ENCODE measurements at regions not wholly inside any gene's neighbourhood (a gene's known extent, or its start where the extent isn't known, plus 50 kb on each side); places are given as distances from the start of the nearest gene placed in this dataset.
"Not testable (repeated sequence)": the region's sequence is repeated elsewhere in the genome, so short reads cannot be mapped to it uniquely, and the experiment has no call there.

- no peak for DNase-seq
Measured at GRCh38 chr3:76206346-76206745, 421.0 kb upstream of the ZNF717 start.

GRCh38 chr3:76212679-76213078 lies 427.3 kb upstream of the ZNF717 start:
- no peak for DNase-seq

- no peak for DNase-seq
Measured at GRCh38 chr3:76222201-76222600, 436.9 kb upstream of the ZNF717 start.

GRCh38 chr3:76231258-76231657 lies 445.9 kb upstream of the ZNF717 start:
- no peak for DNase-seq

GRCh38 chr3:76242886-76243753 lies 457.8 kb upstream of the ZNF717 start:
- DNase-seq: no peak

- no peak for DNase-seq
Measured at GRCh38 chr3:76245073-76245472, 459.7 kb upstream of the ZNF717 start.

GRCh38 chr3:76245622-76246021 lies 460.3 kb upstream of the ZNF717 start:
- no peak for DNase-seq

GRCh38 chr3:76264496-76264895 lies 479.1 kb upstream of the ZNF717 start:
- no peak for DNase-seq

GRCh38 chr3:76264911-76265310 lies 479.6 kb upstream of the ZNF717 start:
- DNase-seq: no peak

- no peak for DNase-seq
Measured at GRCh38 chr3:76266511-76266910, 481.2 kb upstream of the ZNF717 start.

- DNase-seq: no peak
Measured at GRCh38 chr3:76267851-76268380, 482.6 kb upstream of the ZNF717 start.

- no peak for DNase-seq
Measured at GRCh38 chr3:76293856-76294255, 508.5 kb upstream of the ZNF717 start.

GRCh38 chr3:76300746-76301145 lies 515.4 kb upstream of the ZNF717 start:
- DNase-seq: no peak

- DNase-seq: no peak
Measured at GRCh38 chr3:76307556-76307955, 522.2 kb upstream of the ZNF717 start.

GRCh38 chr3:76308541-76308940 lies 523.2 kb upstream of the ZNF717 start:
- no peak for DNase-seq

GRCh38 chr3:76310089-76310488 lies 524.7 kb upstream of the ZNF717 start:
- DNase-seq: no peak

GRCh38 chr3:76310667-76311066 lies 525.3 kb upstream of the ZNF717 start:
- DNase-seq: no peak

- DNase-seq: no peak
Measured at GRCh38 chr3:76311941-76312340, 526.6 kb upstream of the ZNF717 start.

GRCh38 chr3:76315906-76316305 lies 530.6 kb upstream of the ZNF717 start:
- DNase-seq: not testable (repeated sequence)

- no peak for DNase-seq
Measured at GRCh38 chr3:76321614-76322013, 536.3 kb upstream of the ZNF717 start.

GRCh38 chr3:76324101-76324500 lies 538.8 kb upstream of the ZNF717 start:
- DNase-seq: no peak

- DNase-seq: no peak
Measured at GRCh38 chr3:76345878-76346277, 560.5 kb upstream of the ZNF717 start.

- DNase-seq: no peak
Measured at GRCh38 chr3:76346690-76347089, 561.3 kb upstream of the ZNF717 start.

- DNase-seq: no peak
Measured at GRCh38 chr3:76349715-76350480, 564.5 kb upstream of the ZNF717 start.
